ENCODE measurements at regions not wholly inside any gene's neighbourhood (a gene's known extent, or its start where the extent isn't known, plus 50 kb on each side); places are given as distances from the start of the nearest gene placed in this dataset.
"Not testable (repeated sequence)": the region's sequence is repeated elsewhere in the genome, so short reads cannot be mapped to it uniquely, and the experiment has no call there.

GRCh38 chr16:9141813-9142212 is 50.4 kb downstream of the HAPSTR1 start:
- ATAC-seq, result no peak

GRCh38 chr16:9144106-9144505 is 52.7 kb downstream of the HAPSTR1 start:
- no peak for ATAC-seq

DNA sequence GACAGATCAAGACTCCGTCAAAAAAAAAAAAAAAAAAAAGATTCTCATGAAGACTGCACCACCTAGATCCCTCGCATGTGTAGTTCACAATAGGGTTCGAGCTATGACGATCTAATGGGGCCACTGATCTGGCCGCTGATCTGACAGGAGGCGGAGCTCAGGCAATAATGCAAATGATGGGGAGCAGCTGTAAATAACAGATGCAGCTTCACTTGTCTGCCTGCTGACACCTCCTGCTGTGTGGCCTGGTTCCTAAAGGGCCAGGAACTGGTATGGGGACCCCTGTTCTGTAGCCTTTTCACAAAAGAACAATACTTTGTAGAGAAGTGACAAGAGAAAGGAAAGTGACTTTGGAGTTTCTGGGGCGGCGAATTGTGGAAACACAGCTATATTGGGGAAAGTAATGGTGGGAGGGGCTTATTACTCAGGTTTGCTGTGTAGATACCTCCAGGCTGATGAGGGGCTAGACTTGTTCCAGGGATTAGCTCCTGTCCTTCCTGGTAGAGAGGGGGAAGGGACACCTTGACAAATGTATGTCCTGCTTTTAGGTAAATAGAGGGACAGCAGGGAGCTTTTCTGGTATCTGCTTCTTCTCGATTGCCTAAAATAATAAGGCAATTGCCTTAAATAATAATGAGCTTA is 57.1 kb downstream of the HAPSTR1 start:
- no peak for ATAC-seq

DNA sequence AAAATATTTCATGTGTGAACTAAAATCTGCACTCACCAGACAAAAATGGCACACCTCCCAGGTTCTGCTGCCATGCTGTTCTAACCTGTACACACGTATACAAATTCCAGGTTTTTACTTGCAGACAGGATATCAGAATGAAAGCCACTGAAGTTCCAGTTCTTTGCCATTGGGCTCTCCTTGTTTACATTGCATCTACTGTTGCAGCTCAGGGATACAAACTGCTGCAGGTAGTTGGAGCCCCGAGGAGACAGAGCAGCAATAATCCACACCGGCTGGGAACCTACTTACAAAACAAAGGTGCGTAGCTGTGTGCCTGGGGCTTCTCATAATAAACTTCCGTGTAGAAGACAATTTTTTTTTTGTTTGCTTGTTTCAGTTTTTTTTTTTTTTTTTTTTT is 59.6 kb downstream of the HAPSTR1 start:
- ATAC-seq, result no peak

DNA sequence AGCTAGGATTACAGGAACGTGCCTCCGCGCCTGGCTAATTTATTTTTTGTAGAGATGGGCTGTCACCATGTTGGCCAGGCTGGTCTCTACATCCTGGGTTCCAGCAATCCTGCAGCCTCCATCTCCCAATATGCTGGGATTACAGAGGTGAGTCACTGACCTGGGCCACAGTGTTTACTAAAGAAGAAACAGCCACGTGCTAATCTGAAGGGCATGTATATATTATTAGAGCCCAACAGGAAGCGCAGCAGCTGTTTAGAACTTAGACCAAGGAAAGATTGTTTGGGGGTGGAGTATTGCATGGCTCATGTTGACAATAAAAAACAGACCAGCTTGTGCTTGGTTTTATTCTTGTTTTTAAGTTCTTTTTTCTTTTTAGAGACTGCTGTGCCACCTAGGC is 60.2 kb downstream of the HAPSTR1 start:
- peak; percentile 44 for ATAC-seq

- ATAC-seq, result no peak
These were observed 61.4 kb downstream of the HAPSTR1 start for GRCh38 chr16:9152649-9153501.

- ATAC-seq, result no peak
These were observed 62.0 kb downstream of the HAPSTR1 start for GRCh38 chr16:9153502-9153864.

DNA sequence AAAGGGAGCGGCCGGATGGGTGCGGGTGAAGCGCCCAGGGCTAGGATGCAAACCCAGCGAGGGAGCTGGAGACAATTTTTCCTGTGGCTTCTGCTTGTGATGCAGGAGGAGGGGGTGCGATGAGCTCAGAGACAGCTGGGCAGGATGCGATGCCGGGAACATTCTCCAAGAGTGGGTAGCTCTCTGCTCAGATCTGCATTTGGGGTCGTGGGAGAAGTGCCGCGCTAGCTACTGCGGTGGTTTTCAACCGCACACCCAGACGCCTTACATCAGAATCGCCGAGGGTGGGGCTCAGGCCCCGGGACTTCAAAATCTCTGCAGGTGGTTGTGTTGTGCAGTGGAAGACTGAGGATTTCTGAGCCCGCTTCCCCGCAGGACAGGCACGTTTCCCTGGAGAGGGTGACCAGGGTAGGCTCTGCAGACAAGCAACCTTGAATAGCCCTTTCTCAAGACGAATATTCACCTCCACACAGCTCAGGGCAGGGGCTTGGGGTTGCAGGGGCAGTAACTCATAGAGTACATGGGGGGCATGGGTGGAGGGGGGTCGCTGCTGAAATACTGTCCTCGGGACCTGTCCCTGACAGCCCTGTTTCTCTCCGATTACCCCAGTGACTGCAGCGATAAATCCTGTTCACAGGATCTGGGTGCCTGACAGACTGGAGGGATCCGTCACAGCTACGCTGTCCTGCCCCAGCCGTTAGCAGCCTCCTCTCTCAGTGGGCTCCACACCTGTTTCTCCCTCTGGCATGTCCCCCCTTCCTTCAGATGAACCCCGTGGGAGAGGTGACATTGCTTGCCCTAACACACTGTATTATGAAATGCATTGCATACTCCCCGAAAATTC is 63.3 kb downstream of the HAPSTR1 start:
- ATAC-seq, result no peak

DNA sequence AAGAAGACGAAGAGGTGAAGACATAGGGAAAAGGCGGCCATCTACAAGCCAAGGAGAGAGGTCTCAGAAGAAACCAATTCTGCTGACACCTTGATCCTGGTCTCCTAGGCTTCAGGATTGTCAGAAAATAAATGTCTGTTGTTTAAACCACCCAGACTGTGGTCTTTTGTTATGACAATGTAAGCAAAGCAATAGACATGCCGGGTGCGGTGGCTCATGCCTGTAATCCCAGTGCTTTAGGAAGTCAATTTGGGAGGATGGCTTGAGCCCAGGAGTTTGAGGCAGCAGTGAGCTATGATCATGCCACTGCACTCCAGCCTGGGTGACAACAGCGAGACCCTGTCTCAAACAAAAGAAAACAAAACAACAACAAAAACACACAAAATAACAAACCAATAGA is 64.4 kb downstream of the HAPSTR1 start:
- no peak for ATAC-seq

DNA sequence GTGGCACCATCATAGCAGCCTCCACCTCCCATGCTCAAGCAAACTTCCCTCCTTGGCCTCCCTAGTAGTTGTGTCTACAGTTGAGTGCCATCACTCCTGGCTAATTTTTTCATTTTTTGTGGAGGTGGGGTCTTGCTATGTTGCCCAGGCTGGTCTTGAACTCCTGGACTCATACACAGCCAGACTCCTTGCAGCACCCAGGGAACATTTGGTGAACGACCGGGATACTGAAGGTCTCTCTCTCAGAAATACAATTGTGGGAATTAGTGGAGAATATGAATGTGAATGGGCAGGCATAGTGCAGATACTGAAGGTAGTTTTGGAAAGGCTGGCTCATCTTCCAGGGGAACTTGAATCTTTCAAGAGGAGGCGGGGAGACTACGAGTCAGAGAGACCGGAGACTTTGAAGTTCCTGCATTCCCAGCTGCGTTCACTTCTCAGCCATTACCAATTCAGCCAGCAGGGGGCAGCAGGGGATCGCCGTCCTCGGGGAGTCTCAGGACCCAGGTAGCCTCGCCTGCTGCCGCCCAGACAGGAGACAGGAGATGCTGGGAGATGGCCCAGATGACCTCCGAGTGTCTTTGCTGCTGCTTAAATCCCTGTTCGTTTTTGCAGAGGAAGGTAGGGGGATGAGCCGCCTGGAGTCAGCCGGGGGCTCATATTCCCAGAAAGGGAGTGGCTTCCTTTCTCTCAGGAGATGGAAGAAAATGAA is 68.6 kb downstream of the HAPSTR1 start:
- peak; percentile 79 for ATAC-seq

- no peak for ATAC-seq
These were observed 69.1 kb downstream of the HAPSTR1 start for GRCh38 chr16:9160551-9160911.

DNA sequence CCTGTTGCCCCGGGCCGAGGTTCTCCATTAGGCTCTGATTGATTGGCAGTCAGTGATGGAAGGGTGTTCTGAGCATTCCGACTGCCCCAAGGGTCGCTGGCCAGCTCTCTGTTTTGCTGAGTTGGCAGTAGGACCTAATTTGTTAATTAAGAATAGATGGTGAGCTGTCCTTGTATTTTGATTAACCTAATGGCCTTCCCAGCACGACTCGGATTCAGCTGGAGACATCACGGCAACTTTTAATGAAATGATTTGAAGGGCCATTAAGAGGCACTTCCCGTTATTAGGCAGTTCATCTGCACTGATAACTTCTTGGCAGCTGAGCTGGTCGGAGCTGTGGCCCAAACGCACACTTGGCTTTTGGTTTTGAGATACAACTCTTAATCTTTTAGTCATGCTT is 74.2 kb downstream of the HAPSTR1 start:
- no peak for ATAC-seq

- not testable (repeated sequence) for ATAC-seq
These were observed 75.0 kb downstream of the HAPSTR1 start for GRCh38 chr16:9166326-9166993.

GRCh38 chr16:9169094-9169493 is 77.7 kb downstream of the HAPSTR1 start:
- ATAC-seq, result no peak

DNA sequence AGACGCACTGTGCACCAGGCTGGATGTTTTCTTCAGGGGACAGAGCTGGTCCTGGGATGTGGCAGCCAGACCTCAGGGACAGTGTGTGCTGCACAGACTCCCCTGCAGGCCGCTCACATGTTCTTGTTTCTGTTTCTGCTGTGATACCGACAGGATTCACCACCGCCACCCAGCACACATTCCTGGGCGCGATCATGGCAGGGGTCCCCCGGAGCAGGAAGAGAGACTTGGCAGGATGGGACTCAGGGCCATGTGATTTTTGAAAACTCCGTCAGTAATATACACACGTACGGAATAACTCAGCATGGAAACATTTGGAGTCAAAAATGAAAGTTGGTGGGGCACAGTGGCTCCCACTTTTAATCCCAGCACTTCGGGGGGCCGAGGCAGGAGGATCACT is 79.0 kb downstream of the HAPSTR1 start:
- ATAC-seq, result no peak

DNA sequence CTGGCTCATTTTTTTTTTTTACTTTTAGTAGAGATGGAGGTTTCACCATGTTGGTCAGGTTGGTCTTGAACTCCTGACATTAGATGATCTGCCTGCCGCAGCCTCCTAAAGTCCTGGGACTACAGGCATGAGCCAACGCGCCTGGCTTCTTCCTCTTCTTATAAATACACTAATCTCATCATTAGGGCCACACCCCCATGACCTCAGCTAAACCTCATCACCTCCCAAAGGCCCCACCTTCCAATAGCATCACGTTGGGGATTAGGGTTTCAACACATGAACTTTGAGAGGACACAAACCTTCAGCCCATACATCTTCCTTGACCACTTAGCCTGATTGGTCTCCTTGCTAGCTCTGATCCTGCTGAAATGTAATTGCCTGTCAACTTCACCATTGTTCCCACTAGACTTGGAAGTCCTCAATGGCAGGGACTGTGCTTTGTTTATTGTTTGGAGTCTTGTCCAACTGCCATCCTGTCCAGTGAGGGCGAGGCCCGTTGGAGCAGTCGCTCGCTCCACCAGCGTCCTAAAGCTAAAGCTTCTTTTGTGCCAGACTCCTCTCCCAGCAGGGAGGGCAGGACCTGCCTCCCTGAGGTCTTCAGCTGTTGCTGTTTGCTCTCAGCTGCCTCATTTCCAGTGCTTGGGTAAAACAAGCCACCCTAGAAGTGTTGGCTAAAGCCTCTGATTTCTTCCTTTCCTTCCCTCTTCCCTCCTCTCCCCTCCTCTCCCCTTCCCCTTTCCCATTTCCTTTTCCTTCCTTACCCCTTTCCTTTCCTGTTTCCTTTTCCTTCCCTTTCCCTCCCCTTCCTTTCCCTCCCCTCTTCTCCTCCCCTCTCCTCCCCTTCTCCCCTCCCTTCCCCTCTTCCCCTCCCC is 85.3 kb downstream of the HAPSTR1 start:
- peak; percentile 73 for ATAC-seq

- ATAC-seq, result no peak
These were observed 86.4 kb downstream of the HAPSTR1 start for GRCh38 chr16:9177861-9178260.

DNA sequence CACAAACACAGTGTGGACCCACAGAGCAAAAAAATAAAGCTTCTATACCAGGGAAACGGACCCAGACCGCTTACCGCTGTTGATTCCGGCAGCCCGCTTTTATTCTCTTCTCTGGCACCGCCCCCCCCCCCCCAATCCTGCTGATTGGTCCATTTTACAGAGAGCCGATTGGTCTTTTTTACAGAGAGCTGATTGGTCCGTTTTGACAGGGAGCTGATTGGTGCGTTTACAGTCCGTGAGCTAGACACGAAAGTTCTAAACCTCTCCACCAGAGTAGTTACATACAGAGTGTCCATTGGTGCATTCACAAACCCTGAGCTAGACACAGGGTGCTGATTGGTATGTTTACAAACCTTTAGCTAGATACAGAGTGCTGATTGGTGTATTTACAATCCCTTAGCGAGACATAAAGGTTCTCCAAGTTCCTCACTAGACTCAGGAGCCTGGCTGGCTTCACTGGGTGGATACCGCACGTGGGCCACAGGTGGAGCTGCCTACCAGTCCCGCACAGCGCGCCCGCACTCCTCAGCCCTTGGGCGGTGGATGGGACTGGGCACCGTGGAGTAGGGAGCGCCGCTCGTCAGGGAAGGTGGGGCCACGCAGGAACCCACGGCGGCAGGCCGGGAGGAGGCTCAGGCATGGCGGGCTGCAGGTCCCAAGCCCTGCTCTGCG is 92.4 kb downstream of the HAPSTR1 start:
- no peak for ATAC-seq

- ATAC-seq, result no peak
These were observed 92.9 kb downstream of the HAPSTR1 start for GRCh38 chr16:9184354-9184690.

DNA sequence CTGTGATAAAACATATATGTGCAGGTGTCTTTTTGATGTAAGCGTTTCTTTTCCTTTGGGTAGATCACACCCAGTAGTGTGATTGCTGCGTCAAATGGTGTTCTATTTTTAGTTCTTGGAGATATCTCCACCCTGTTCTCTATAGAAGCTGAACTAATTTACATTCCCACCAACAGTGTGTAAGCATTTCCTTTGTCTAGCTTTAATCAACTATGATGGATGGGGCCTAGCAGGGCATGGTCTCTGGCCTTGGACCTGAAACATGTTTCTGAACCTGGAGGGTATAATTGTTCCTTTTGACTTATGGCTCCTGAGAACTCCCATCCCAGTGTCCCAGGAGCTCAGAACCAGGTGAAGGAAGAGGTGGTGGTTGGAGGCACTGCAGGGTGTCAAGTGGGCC is 93.9 kb downstream of the HAPSTR1 start:
- no peak for ATAC-seq

- ATAC-seq, result no peak
These were observed 94.6 kb downstream of the HAPSTR1 start for GRCh38 chr16:9186061-9186460.

Measured in esophagus mucosa (tissue), 1 donor.